ENCODE measurements at regions not wholly inside any gene's neighbourhood (a gene's known extent, or its start where the extent isn't known, plus 50 kb on each side); places are given as distances from the start of the nearest gene placed in this dataset.

DNA sequence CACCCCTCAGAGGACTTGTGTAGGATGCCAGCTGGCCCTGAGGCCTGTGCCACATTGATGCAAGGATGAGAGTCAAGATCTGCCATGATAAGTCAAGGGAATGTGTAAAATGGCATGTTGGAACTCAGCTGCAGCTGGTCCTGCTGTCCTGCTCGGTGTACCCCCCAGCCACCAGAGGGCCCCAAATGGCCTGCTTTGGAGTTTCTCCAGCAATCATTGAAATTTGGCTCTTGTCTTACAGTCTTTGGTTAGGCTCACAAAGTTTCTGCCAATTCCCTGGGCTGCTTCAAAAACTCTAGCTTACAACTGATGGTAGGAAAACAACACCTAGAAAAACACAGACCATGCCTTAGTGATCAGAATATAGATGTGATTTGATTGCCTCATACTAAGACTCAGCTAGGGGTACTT lies 76.8 kb downstream of the HSD17B6 start (continued):
- TF ChIP-seq ZBTB34 (CRISPR knock-in tag; IDR thresholded peaks at IDR 0.05) = no peak
- no peak for TF ChIP-seq YBX1 (IDR thresholded peaks at IDR 0.05)
- TF ChIP-seq EZH2 (IDR thresholded peaks at IDR 0.05; ENCODE audit: borderline replicate concordance, low read depth, low read length) = no peak
- TF ChIP-seq DMBX1 (CRISPR knock-in tag; IDR thresholded peaks at IDR 0.05; ENCODE audit: borderline replicate concordance) = no peak
- no peak for TF ChIP-seq ZNF778 (CRISPR knock-in tag; IDR thresholded peaks at IDR 0.05)
- peak; percentile 69; the same call in 1 of the 2 replicates for TF ChIP-seq XRCC5 (IDR thresholded peaks at IDR 0.05; ENCODE audit: low read depth, low read length)
- no peak for TF ChIP-seq SAFB2 (IDR thresholded peaks at IDR 0.05; ENCODE audit: borderline replicate concordance, low read depth, low read length, severe bottlenecking)
- no peak for TF ChIP-seq BCL6 (CRISPR knock-in tag; IDR thresholded peaks at IDR 0.05)
- no peak for TF ChIP-seq CHAMP1 (IDR thresholded peaks at IDR 0.05)
- TF ChIP-seq BRF1 (IDR thresholded peaks at IDR 0.05; ENCODE audit: borderline replicate concordance, extremely low read depth, insufficient read length) = no peak
- TF ChIP-seq MCM5 (IDR thresholded peaks at IDR 0.05; ENCODE audit: low read depth) = no peak
- TF ChIP-seq ZNF655 (CRISPR knock-in tag; IDR thresholded peaks at IDR 0.05) = no peak
- no peak for TF ChIP-seq MIER1 (IDR thresholded peaks at IDR 0.05; ENCODE audit: low read depth)
- no peak for TF ChIP-seq HDAC6 (IDR thresholded peaks at IDR 0.05; ENCODE audit: low read depth, low read length)
- TF ChIP-seq BHLHE40 (IDR thresholded peaks at IDR 0.05; ENCODE audit: low read length) = 0 out of 2 replicates have a peak, but pooled peaks have one; percentile 10
- no peak for TF ChIP-seq POLR3G (IDR thresholded peaks at IDR 0.05; ENCODE audit: extremely low read depth, insufficient read length, insufficient replicate concordance)
- TF ChIP-seq RCOR1 (IDR thresholded peaks at IDR 0.05; ENCODE audit: borderline replicate concordance in 1 of 2, low read depth in 2 of 2, low read length in 2 of 2) = peak in 1 of 2 experiments; percentile 74; a peak in 2 of 4 replicates
- peak; percentile 43; the same call in 1 of the 2 replicates for TF ChIP-seq MYC (IDR thresholded peaks at IDR 0.05; ENCODE audit: low read depth, low read length)
- TF ChIP-seq MYC (CRISPR knock-in tag; IDR thresholded peaks at IDR 0.05; ENCODE audit: borderline replicate concordance, low read depth) = no peak
- no peak for TF ChIP-seq HOXB6 (CRISPR knock-in tag; IDR thresholded peaks at IDR 0.05; ENCODE audit: borderline replicate concordance)
- no peak for TF ChIP-seq GABPB1 (CRISPR knock-in tag; IDR thresholded peaks at IDR 0.05)
- no peak for TF ChIP-seq MECOM (CRISPR knock-in tag; IDR thresholded peaks at IDR 0.05)
- TF ChIP-seq, protein P1, sequence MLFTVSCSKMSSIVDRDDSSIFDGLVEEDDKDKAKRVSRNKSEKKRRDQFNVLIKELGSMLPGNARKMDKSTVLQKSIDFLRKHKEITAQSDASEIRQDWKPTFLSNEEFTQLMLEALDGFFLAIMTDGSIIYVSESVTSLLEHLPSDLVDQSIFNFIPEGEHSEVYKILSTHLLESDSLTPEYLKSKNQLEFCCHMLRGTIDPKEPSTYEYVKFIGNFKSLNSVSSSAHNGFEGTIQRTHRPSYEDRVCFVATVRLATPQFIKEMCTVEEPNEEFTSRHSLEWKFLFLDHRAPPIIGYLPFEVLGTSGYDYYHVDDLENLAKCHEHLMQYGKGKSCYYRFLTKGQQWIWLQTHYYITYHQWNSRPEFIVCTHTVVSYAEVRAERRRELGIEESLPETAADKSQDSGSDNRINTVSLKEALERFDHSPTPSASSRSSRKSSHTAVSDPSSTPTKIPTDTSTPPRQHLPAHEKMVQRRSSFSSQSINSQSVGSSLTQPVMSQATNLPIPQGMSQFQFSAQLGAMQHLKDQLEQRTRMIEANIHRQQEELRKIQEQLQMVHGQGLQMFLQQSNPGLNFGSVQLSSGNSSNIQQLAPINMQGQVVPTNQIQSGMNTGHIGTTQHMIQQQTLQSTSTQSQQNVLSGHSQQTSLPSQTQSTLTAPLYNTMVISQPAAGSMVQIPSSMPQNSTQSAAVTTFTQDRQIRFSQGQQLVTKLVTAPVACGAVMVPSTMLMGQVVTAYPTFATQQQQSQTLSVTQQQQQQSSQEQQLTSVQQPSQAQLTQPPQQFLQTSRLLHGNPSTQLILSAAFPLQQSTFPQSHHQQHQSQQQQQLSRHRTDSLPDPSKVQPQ (CRISPR knock-in tag; IDR thresholded peaks at IDR 0.05; ENCODE audit: borderline replicate concordance) = no peak
